ENCODE measurements at regions not wholly inside any gene's neighbourhood (a gene's known extent, or its start where the extent isn't known, plus 50 kb on each side); places are given as distances from the start of the nearest gene placed in this dataset.

GRCh38 chr1:235025422-235025984 lies 103.1 kb downstream of the TOMM20 start:
- TF ChIP-seq ZFP41 (tag by site-specific recombination; IDR thresholded peaks at IDR 0.05; ENCODE audit: borderline replicate concordance) (no peak), ZNF302 (tag by site-specific recombination; IDR thresholded peaks at IDR 0.05; ENCODE audit: low read depth) (no peak)

Measured in HEK293 (cell line).